Ammon's horn (tissue), 1 donor: ENCODE measurements at regions not wholly inside any gene's neighbourhood (a gene's known extent, or its start where the extent isn't known, plus 50 kb on each side); places are given as distances from the start of the nearest gene placed in this dataset.
"Not testable (repeated sequence)": the region's sequence is repeated elsewhere in the genome, so short reads cannot be mapped to it uniquely, and the experiment has no call there.

Experiments used
- DNase-seq: peaks from one replicate; pipeline ENCODE4 v3.0.0-alpha.2; 2016; ENCODE audit warnings: low spot score

- DNase-seq: no peak
Observed at GRCh38 chr4:184281231-184282139, 63.8 kb upstream of the ENPP6 start.

GRCh38 chr4:184280591-184281071, 63.0 kb upstream of the ENPP6 start:
- DNase-seq: no peak

- no peak for DNase-seq
Observed at GRCh38 chr4:184280137-184280536, 62.5 kb upstream of the ENPP6 start.

GRCh38 chr4:184279496-184280061, 61.9 kb upstream of the ENPP6 start:
- DNase-seq: no peak

- DNase-seq: not testable (repeated sequence)
Observed at GRCh38 chr4:184277769-184278168, 60.1 kb upstream of the ENPP6 start.

GRCh38 chr4:184277010-184277409, 59.3 kb upstream of the ENPP6 start:
- DNase-seq: not testable (repeated sequence)

GRCh38 chr4:184276346-184276745, 58.7 kb upstream of the ENPP6 start:
- DNase-seq: not testable (repeated sequence)

- no peak for DNase-seq
Observed at GRCh38 chr4:184275766-184276165, 58.1 kb upstream of the ENPP6 start.

GRCh38 chr4:184274286-184274951, 56.7 kb upstream of the ENPP6 start:
- no peak for DNase-seq

- DNase-seq: no peak
Observed at GRCh38 chr4:184273166-184274147, 55.8 kb upstream of the ENPP6 start.

- DNase-seq: no peak
Observed at GRCh38 chr4:184270808-184271413, 53.2 kb upstream of the ENPP6 start.

GRCh38 chr4:184269879-184270430, 52.3 kb upstream of the ENPP6 start:
- DNase-seq: no peak

- no peak for DNase-seq
Observed at GRCh38 chr4:184268584-184269160, 51.0 kb upstream of the ENPP6 start.

GRCh38 chr4:184267673-184268583, 50.3 kb upstream of the ENPP6 start:
- DNase-seq: peak; percentile 53
